ENCODE measurements at regions not wholly inside any gene's neighbourhood (a gene's known extent, or its start where the extent isn't known, plus 50 kb on each side); places are given as distances from the start of the nearest gene placed in this dataset.
"Not testable (repeated sequence)": the region's sequence is repeated elsewhere in the genome, so short reads cannot be mapped to it uniquely, and the experiment has no call there.

GRCh38 chr15:95681836-95682544 lies 648.5 kb upstream of the NR2F2 start:
- no peak for FAIRE-seq

GRCh38 chr15:95684126-95684525 lies 646.4 kb upstream of the NR2F2 start:
- FAIRE-seq = no peak

- no peak for FAIRE-seq
These were observed 645.8 kb upstream of the NR2F2 start for GRCh38 chr15:95684693-95685115.

DNA sequence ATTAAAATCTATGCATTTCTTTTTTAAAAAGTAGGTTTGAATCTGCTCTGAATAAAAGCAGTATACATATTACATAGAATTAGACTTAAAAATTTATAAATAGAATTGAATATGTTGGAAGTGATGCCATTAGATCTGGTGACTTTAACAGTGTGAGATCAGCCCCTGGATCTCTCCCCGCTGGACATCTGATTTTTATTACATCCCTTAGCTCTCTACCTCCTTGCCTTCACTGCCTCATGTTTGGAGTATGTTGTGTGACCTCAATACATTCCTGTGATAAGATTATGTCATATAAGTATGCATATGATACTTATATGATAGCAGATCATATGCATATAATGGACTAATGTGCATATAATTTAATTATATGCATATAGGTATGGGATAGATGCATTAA lies 643.4 kb upstream of the NR2F2 start:
- FAIRE-seq = no peak

DNA sequence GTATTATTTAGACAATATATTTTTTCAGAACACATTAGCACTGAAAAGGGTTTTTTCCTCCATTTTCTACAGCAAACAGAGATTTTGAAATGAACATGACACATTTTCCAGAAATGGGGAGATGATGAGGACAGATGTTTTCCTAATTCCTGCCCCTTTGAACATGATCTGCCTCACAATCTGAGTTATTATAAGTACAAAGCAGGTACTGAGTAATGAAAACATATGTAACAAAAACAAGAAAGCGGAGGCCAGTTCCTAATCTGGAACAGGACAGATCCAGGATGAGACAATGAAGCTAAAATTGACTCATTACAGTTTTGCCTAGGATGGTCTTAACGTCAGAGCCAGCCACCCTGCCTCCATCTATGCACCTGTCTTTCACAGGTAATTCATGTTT lies 642.8 kb upstream of the NR2F2 start:
- no peak for FAIRE-seq

- FAIRE-seq = no peak
These were observed 639.7 kb upstream of the NR2F2 start for GRCh38 chr15:95690631-95691340.

DNA sequence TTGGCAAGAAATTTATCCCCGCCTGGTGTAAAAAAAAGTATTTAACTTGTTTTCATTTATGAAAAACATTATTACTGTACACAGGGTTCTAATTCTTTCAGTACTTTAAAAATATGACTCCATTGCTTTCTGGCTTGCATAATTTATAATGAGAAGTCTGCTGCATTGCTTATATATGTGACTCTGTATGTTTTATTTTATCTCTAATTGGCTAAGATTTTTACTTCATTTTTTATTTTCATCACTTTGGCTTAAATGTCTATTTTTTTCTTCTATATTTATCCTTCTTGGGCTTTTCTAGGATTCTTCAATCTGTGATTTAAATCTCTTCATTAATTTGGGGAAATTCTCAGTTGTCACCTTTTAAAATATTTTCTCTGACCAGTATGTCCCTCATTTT lies 636.6 kb upstream of the NR2F2 start:
- no peak for FAIRE-seq

DNA sequence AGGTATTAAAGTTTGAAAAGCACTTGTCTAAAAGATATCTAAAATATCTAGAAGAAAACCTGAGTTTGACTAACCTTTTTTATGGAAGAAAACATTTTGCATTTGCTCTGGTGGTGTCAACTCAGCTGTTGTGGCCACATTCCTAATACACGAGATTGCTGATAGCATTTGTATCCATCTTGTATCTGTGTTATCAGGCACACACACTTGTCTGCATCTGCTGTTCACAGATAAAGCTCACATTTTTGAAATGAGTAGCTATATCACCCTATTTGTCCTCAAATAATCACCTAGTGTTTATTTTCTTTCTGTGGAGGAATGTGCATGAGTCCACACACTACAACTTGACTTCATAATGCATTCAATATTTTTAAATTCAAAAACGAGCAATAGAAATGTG lies 632.3 kb upstream of the NR2F2 start:
- FAIRE-seq = no peak

DNA sequence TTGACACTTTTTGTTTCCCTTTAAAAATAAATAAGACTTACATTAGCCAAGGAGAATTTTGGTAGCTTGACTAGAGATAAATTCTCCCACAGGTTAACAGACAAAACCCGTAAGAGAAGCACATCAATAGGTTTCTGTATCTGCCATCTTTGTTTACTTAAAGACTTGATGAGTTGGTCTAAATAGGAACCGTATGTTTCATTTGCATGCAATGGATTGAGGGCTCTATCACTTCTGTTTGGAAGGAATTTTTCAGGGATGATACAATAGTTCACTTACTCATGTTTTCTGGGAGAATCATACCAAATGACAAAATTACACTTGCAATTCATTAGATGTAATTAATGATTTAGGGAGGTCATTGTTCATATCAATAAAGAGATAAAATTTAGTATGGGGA lies 631.5 kb upstream of the NR2F2 start:
- no peak for FAIRE-seq

- FAIRE-seq = no peak
These were observed 630.9 kb upstream of the NR2F2 start for GRCh38 chr15:95699578-95699977.

DNA sequence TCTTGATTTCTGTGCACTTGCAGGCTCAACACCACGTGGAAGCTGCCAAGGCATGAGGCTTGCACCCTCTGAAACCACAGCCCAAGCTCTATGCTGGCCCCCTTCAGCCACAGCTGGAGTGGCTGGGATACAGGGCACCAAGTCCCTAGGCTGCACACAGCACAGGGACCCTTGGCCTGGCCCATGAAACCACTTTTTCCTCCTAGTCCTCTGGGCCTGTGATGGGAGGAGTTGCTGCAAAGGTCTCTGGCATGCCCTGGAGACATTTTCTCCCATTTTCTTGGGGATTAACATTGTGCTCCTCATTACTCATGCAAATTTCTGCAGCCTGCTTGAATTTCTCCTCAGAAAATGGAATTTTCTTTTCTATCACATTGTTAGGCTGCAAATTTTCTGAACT lies 629.8 kb upstream of the NR2F2 start:
- FAIRE-seq = not testable (repeated sequence)

DNA sequence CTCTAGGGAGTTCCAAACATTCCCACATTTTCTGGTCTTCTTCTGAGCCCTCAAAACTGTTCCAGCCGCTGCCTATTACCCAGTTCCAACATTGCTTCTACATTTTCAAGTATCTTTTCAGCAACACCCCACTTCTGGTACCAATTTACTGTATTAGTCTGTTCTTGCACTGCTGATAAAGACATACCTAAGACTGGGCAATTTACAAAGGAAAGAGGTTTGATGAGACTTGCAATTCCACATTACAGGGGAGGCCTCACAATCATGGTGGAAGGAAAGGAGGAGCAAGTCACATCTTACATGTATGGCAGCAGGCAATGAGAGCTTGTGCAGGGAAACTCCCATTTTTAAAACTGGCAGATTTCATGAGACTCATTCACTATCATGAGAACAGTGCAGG lies 629.1 kb upstream of the NR2F2 start:
- no peak for FAIRE-seq

- no peak for FAIRE-seq
These were observed 620.4 kb upstream of the NR2F2 start for GRCh38 chr15:95709959-95710695.

GRCh38 chr15:95712785-95713184 lies 617.7 kb upstream of the NR2F2 start:
- FAIRE-seq = no peak

GRCh38 chr15:95713324-95713723 lies 617.2 kb upstream of the NR2F2 start:
- no peak for FAIRE-seq

DNA sequence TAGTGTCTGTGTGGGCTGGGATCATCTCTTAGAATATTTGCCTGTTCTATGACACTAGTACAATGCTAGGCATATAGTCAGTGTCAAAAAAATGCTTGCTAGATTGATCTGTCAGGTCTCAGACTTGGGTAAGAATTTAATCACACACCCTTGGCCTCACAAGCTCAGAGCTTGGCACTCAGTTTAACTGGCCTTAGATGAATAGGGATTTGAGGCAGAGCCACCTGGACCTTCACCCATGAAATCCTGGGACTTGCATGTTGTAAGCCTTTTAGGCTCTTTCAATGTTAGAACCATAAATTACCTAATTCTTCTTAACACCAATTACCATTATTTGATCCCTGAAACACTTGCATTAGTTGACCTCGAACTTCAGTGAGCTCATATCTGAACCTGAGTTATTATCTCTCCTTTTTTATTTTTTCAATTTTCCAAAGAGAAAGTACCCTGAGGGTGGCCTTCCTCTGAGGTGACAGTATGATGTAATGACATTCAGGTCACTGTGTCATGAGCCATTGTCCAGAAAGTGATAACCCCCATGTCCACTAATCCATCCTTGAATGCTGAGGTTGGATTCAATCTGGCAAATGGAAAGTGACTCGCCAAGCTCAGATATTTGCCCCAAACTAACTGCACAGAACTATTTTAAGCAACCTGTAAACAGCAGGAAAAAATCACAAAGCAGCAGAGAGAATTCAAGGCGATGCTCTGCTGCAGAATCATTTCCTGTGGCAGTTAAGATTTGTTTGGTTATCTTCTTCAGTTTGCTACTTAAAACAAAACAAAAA lies 615.2 kb upstream of the NR2F2 start:
- no peak for FAIRE-seq

DNA sequence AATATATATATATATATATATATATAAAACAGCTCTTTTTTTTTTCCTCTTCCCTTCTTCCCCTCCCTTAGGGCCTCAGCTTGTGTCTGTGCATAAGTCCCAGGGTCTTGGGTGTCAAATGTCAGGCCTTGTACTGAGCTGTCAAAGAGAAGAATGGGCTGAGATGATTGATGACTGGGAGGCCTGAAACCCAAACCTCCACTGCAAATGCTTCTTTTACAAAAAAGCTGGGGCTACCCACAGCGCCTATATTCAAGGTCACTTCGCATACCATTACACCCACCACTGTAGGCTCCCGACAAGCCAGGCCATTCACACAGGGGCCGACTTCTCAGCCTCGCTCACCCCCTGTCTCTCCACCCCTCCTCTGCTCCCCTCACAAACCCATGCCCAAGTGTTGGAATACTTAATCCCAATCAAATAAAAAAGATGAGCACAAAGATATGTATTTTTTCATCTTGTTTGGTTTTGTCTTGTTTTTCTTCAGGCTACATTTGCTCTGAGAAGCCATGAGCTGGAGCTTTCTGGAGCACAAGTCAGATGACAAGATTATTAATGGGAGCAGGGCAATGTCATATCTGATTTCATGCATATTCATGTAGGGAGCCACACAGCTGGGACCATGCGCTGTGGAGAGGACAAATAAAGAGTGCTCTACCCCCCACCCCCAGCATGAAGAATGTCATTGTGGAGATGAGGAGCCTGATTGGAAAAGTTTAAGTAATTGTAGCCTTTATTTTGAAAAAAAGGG lies 614.4 kb upstream of the NR2F2 start:
- FAIRE-seq = no peak

DNA sequence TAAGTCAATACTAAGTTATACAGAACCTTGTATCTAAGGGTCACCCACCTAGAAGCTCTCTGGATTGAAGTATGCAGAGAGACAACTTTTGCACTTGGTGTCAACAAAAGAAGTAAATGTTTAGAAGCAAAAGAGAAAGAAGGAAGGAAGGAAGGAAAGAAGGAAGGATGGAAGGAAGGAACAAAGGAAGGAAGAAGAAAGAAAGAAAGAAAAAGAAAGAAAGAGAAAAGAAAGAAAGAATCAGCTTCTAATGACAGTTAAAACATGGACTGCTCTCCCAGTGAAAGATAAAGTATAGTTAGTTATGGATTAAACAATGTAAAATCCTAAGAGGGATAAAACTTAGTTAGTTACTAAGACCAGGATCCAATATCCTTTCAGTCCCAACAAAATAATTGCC lies 613.8 kb upstream of the NR2F2 start:
- no peak for FAIRE-seq

- no peak for FAIRE-seq
These were observed 612.1 kb upstream of the NR2F2 start for GRCh38 chr15:95718441-95718840.

GRCh38 chr15:95724908-95725633 lies 605.4 kb upstream of the NR2F2 start:
- no peak for FAIRE-seq

DNA sequence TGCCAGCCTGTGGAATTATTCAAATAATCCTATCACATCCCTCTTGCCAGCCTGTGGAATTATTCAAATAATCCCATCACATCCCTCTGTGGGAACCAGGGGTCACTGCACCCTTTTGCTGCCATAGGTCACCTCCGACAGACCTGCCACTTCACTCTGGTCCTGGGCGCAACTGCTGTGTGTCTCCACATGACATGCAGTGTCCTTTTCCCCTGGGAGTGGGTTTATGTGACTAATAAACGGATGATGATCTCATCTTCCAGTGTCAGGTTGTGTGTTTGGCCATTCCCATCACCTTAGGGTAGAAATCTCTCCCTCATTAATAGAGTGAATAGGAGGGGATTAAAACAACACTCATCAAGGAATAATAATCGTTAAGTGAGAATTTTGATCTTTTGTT lies 603.6 kb upstream of the NR2F2 start:
- no peak for FAIRE-seq

DNA sequence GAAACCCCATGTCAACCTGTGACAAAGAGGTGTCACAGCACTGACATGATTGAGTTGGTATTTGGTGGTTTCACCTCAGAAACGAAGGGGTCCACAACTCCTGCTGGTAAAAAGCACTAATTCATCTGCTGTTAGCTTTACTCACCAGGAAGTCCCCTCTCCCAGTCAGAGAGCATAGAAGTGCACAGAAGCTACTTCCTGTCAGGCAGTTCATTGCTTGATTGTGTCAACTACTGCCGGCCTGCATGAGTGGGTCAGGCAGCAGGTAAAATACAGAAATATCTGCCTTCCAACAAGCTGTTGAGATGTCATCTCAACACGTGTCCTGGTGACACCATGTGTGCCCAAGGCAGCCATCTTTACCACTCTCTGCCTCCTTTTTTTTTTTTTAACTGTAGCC lies 596.6 kb upstream of the NR2F2 start:
- FAIRE-seq = no peak

Data from islet of Langerhans (tissue), 1 donor.